H9 (cell line): ENCODE measurements at regions not wholly inside any gene's neighbourhood (a gene's known extent, or its start where the extent isn't known, plus 50 kb on each side); places are given as distances from the start of the nearest gene placed in this dataset.

ENCODE experiments used
- DNase-seq: peaks from one replicate; pipeline ENCODE4 v3.0.0-alpha.2; 2017
- H2AFZ ChIP-seq: one replicate; pipeline ENCODE4 v1.6.1; 2013; ENCODE audit warnings: mild to moderate bottlenecking, low read length, control low read depth, moderate library complexity
- H2AK5ac ChIP-seq: 2 replicates; pipeline ENCODE4 v1.6.1; 2013; ENCODE audit warnings: low read length, control low read depth, mixed read lengths; ENCODE audit not compliant: insufficient read length
- H2BK120ac ChIP-seq: one replicate; pipeline ENCODE4 v1.6.1; 2013; ENCODE audit warnings: low read depth, mild to moderate bottlenecking, low read length, control low read depth, inconsistent platforms; ENCODE audit not compliant: poor library complexity, severe bottlenecking
- H2BK12ac ChIP-seq: 2 replicates; pipeline ENCODE4 v1.6.1; 2013; ENCODE audit warnings: low read length, control low read depth, mixed read lengths, low read depth; ENCODE audit not compliant: insufficient read length
- H2BK15ac ChIP-seq: 2 replicates; pipeline ENCODE4 v1.6.1; 2013; ENCODE audit warnings: low read depth, low read length, control low read depth
- H2BK20ac ChIP-seq: one replicate; pipeline ENCODE4 v1.6.1; 2013; ENCODE audit warnings: low read depth, mild to moderate bottlenecking, low read length, control low read depth, inconsistent platforms; ENCODE audit not compliant: poor library complexity, severe bottlenecking
- H2BK5ac ChIP-seq: 2 replicates; pipeline ENCODE4 v1.6.1; 2013; ENCODE audit warnings: low read length, control low read depth, mixed read lengths; ENCODE audit not compliant: insufficient read length
- H3K14ac ChIP-seq: 2 replicates; pipeline ENCODE4 v1.6.1; 2013; ENCODE audit warnings: low read length, control low read depth; ENCODE audit not compliant: insufficient read depth
- H3K18ac ChIP-seq: 2 replicates; pipeline ENCODE4 v1.6.1; 2013; ENCODE audit warnings: low read depth, mild to moderate bottlenecking, mixed read lengths, low read length, control low read depth; ENCODE audit not compliant: insufficient read length
- H3K23ac ChIP-seq: 2 replicates; pipeline ENCODE4 v1.6.1; 2013; ENCODE audit warnings: low read length, control low read depth, mixed read lengths, low read depth; ENCODE audit not compliant: insufficient read length
- H3K23me2 ChIP-seq: 2 replicates; pipeline ENCODE4 v1.6.1; 2013; ENCODE audit warnings: low read depth, mild to moderate bottlenecking, mixed read lengths, low read length, control low read depth; ENCODE audit not compliant: insufficient read length, poor library complexity, severe bottlenecking
- H3K27ac ChIP-seq: 2 replicates; pipeline ENCODE4 v1.5.1; 2013; ENCODE audit warnings: low read length, control low read depth, mixed read lengths, low read depth; ENCODE audit not compliant: insufficient read length
- H3K27me3 ChIP-seq: 2 replicates; pipeline ENCODE4 v1.6.1; 2013; ENCODE audit warnings: low read length, control low read depth, inconsistent platforms; ENCODE audit not compliant: insufficient read depth
- H3K4ac ChIP-seq: 2 replicates; pipeline ENCODE4 v1.6.1; 2013; ENCODE audit warnings: low read depth, mild to moderate bottlenecking, control low read depth, inconsistent platforms, low read length, moderate library complexity
- H3K4me1 ChIP-seq: 2 replicates; pipeline ENCODE4 v1.6.1; 2013; ENCODE audit warnings: low read length, control low read depth, inconsistent platforms; ENCODE audit not compliant: insufficient read depth
- H3K4me2 ChIP-seq: 2 replicates; pipeline ENCODE4 v1.6.1; 2013; ENCODE audit warnings: low read length, control low read depth, mixed read lengths; ENCODE audit not compliant: insufficient read length, insufficient read depth
- H3K56ac ChIP-seq: 2 replicates; pipeline ENCODE4 v1.6.1; 2013; ENCODE audit warnings: low read depth, mild to moderate bottlenecking, mixed read lengths, low read length, control low read depth; ENCODE audit not compliant: insufficient read length
- H3K79me1 ChIP-seq: 2 replicates; pipeline ENCODE4 v1.6.1; 2013; ENCODE audit warnings: low read depth, mild to moderate bottlenecking, moderate library complexity, low read length, control low read depth, inconsistent platforms; ENCODE audit not compliant: insufficient read depth, poor library complexity, severe bottlenecking
- H3K79me2 ChIP-seq: 2 replicates; pipeline ENCODE4 v1.6.1; 2013; ENCODE audit warnings: low read length, control low read depth, inconsistent platforms; ENCODE audit not compliant: insufficient read depth
- H3K9ac ChIP-seq: 2 replicates; pipeline ENCODE4 v1.6.1; 2013; ENCODE audit warnings: low read length, control low read depth, mixed read lengths; ENCODE audit not compliant: insufficient read length; ENCODE audit errors: extremely low read depth
- H3K9me3 ChIP-seq: one replicate; pipeline ENCODE4 v1.6.1; 2013; ENCODE audit warnings: low read depth, low read length, inconsistent platforms; ENCODE audit not compliant: control insufficient read depth
- H3T11ph ChIP-seq: one replicate; pipeline ENCODE4 v1.6.1; 2013; ENCODE audit warnings: mild to moderate bottlenecking, low read length, control low read depth, inconsistent platforms
- H4K20me1 ChIP-seq: one replicate; pipeline ENCODE4 v1.6.1; 2013; ENCODE audit not compliant: control insufficient read depth, insufficient read length, insufficient read depth
- H4K5ac ChIP-seq: 2 replicates; pipeline ENCODE4 v1.6.1; 2013; ENCODE audit warnings: low read depth, mild to moderate bottlenecking, mixed read lengths, low read length, control low read depth; ENCODE audit not compliant: insufficient read length
- H4K8ac ChIP-seq: replicated peaks from 2 replicates; pipeline ENCODE4 v1.6.1; 2013; ENCODE audit warnings: low read length, control low read depth, mixed read lengths, low read depth; ENCODE audit not compliant: insufficient read length
- H4K91ac ChIP-seq: 2 replicates; pipeline ENCODE4 v1.6.1; 2013; ENCODE audit warnings: low read depth, mild to moderate bottlenecking, moderate library complexity, mixed read lengths, low read length, control low read depth; ENCODE audit not compliant: insufficient read length
- H3K27ac Mint-ChIP-seq, 3 experiments: 2 replicates in 2 of 3; 3 replicates in 1 of 3; pipeline ENCODE4 v1.8.0; 2020 to 2021; ENCODE audit warnings: mixed read lengths in 3 of 3, mild to moderate bottlenecking in 1 of 3, moderate library complexity in 1 of 3
- H3K27me3 Mint-ChIP-seq: 2 replicates; pipeline ENCODE4 v1.8.0; 2021; ENCODE audit warnings: low read depth, mild to moderate bottlenecking, moderate library complexity, mixed read lengths
- H3K36me3 Mint-ChIP-seq, 3 experiments: 2 replicates in 2 of 3; 3 replicates in 1 of 3; pipeline ENCODE4 v1.8.0; 2020 to 2021; ENCODE audit warnings: low read depth in 3 of 3, mixed read lengths in 3 of 3; ENCODE audit not compliant: insufficient read depth in 1 of 3
- H3K4me1 Mint-ChIP-seq, 2 experiments: 2 replicates each; pipeline ENCODE4 v1.8.0; 2020; ENCODE audit warnings: mixed read lengths in 2 of 2
- H3K4me3 Mint-ChIP-seq, 2 experiments: 2 replicates in 1 of 2; 3 replicates in 1 of 2; pipeline ENCODE4 v1.8.0; 2020 to 2021; ENCODE audit warnings: mild to moderate bottlenecking in 2 of 2, mixed read lengths in 2 of 2, moderate library complexity in 1 of 2
- H3K9me3 Mint-ChIP-seq, 2 experiments: 2 replicates in 1 of 2; 3 replicates in 1 of 2; pipeline ENCODE4 v1.8.0; 2020; ENCODE audit warnings: mild to moderate bottlenecking in 2 of 2, mixed read lengths in 2 of 2, moderate library complexity in 1 of 2
- CTCF ChIP-seq: fragments of 200-600 bp; sonication (generic); conservative IDR thresholded peaks from 3 replicates; pipeline ENCODE4 v1.8.0; 2021; ENCODE audit warnings: antibody characterized with exemption, mild to moderate bottlenecking
- WGBS: extraction: QIAGEN DNeasy Blood & Tissue Kit; methylation state at CpG from one replicate; pipeline ENCODE4 v1.1.7; 2013; ENCODE audit warnings: missing lambda C conversion rate, low lambda C conversion rate, mixed read lengths; ENCODE audit not compliant: insufficient read length; ENCODE audit errors: extremely low coverage; 5-methylcytosine and 5-hydroxymethylcytosine counted together

- Histone ChIP-seq H2BK5ac (no peak overlapping the region), H3K14ac (no peak overlapping the region), H3K79me2 (no peaks in the 10 kb centered on the region), H3K9me3 (no peaks in the 10 kb centered on the region), H2BK20ac (no peak overlapping the region), H4K20me1 (no peaks in the 10 kb centered on the region), H2BK120ac (no peak overlapping the region), H3K9ac (no peak overlapping the region), H4K91ac (no peak overlapping the region), H3K23ac (no peak overlapping the region), H3K23me2 (no peaks in the 10 kb centered on the region), H3K56ac (no peak overlapping the region), H3T11ph (no peak overlapping the region), H4K8ac (no peak overlapping the region), H3K27me3 (no peaks in the 10 kb centered on the region), H3K4ac (no peak overlapping the region), H2AFZ (no peak overlapping the region), H3K18ac (no peak overlapping the region), H2BK12ac (no peak overlapping the region), H3K79me1 (no peaks in the 10 kb centered on the region), H2BK15ac (no peak overlapping the region), H3K27ac (no peak overlapping the region), H3K4me2 (no peak overlapping the region), H2AK5ac (no peak overlapping the region), H4K5ac (no peak overlapping the region), H3K4me1 (no peaks in the 10 kb centered on the region)
- Mint-ChIP-seq H3K4me3 (no peak overlapping the region), H3K27ac (no peak overlapping the region), H3K36me3 (peaks cover 0 to 6% (median 0%) of the 10 kb centered on the region in 3 experiments; a peak in 2 of 7 replicates), H3K4me1 (no peaks in the 10 kb centered on the region), H3K27me3 (peaks cover 9% of the 10 kb centered on the region), H3K9me3 (peaks cover 12 to 15% of the 10 kb centered on the region in 2 experiments)
- TF ChIP-seq CTCF = no peak
- WGBS = no CpG with 5 or more reads among the region's 4 CpGs
- no peak for DNase-seq
Measured at GRCh38 chr20:40882152-40882551, 146.5 kb upstream of the TOP1 start.
